Type B pancreatic cell (in vitro differentiated cells): ENCODE measurements at regions not wholly inside any gene's neighbourhood (a gene's known extent, or its start where the extent isn't known, plus 50 kb on each side); places are given as distances from the start of the nearest gene placed in this dataset.

Source experiments
- DNase-seq: peaks from one replicate; pipeline ENCODE4 v3.0.0; 2021; ENCODE audit warnings: mixed read lengths; ENCODE audit not compliant: unreplicated experiment; ENCODE audit errors: extremely low spot score
- H3K27ac Mint-ChIP-seq: 2 replicates; pipeline ENCODE4 v1.8.0; 2021; ENCODE audit warnings: mild to moderate bottlenecking, mixed read lengths
- H3K27me3 Mint-ChIP-seq: 2 replicates; pipeline ENCODE4 v1.8.0; 2021; ENCODE audit warnings: mixed read lengths
- H3K36me3 Mint-ChIP-seq: 2 replicates; pipeline ENCODE4 v1.8.0; 2021; ENCODE audit warnings: mixed read lengths
- H3K4me1 Mint-ChIP-seq: one replicate; pipeline ENCODE4 v1.8.0; 2021; ENCODE audit warnings: mixed read lengths; ENCODE audit not compliant: unreplicated experiment
- H3K4me3 Mint-ChIP-seq: 2 replicates; pipeline ENCODE4 v1.8.0; 2021; ENCODE audit warnings: mild to moderate bottlenecking, mixed read lengths
- H3K9me3 Mint-ChIP-seq: 2 replicates; pipeline ENCODE4 v1.8.0; 2021; ENCODE audit warnings: mixed read lengths
- CTCF ChIP-seq: fragments of 200-600 bp; sonication (generic); conservative IDR thresholded peaks from 2 replicates; pipeline ENCODE4 v1.5.0; 2021; ENCODE audit warnings: antibody characterized with exemption, mild to moderate bottlenecking

- TF ChIP-seq CTCF = no peak
- no peak overlapping the region for H3K27ac Mint-ChIP-seq
- DNase-seq = no peak
- no peaks in the 10 kb centered on the region for H3K4me1 Mint-ChIP-seq
- H3K4me3 Mint-ChIP-seq = no peak overlapping the region
- H3K9me3 Mint-ChIP-seq = no peaks in the 10 kb centered on the region
- H3K36me3 Mint-ChIP-seq = no peaks in the 10 kb centered on the region
- no peaks in the 10 kb centered on the region for H3K27me3 Mint-ChIP-seq
Observed at GRCh38 chrX:141314441-141314840, 72.1 kb upstream of the SPANXC start.

- H3K36me3 Mint-ChIP-seq = no peaks in the 10 kb centered on the region
- no peaks in the 10 kb centered on the region for H3K9me3 Mint-ChIP-seq
Observed at GRCh38 chrX:141301017-141301416, 58.7 kb upstream of the SPANXC start.

More at GRCh38 chrX:141301017-141301416, 58.7 kb upstream of the SPANXC start:
- H3K27ac Mint-ChIP-seq = no peak overlapping the region
- H3K27me3 Mint-ChIP-seq = no peaks in the 10 kb centered on the region
- no peak for DNase-seq
- TF ChIP-seq CTCF = no peak
- no peak overlapping the region for H3K4me3 Mint-ChIP-seq
- H3K4me1 Mint-ChIP-seq = no peaks in the 10 kb centered on the region
